Head of caudate nucleus (tissue), 42 donors: ENCODE measurements at regions not wholly inside any gene's neighbourhood (a gene's known extent, or its start where the extent isn't known, plus 50 kb on each side); places are given as distances from the start of the nearest gene placed in this dataset.
"Not testable (repeated sequence)": the region's sequence is repeated elsewhere in the genome, so short reads cannot be mapped to it uniquely, and the experiment has no call there.

Source experiments
- DNase-seq, 42 donors: peaks; one replicate each; pipeline versions ENCODE4 v3.0.0 to v3.0.0-alpha.2; 2020 to 2021; ENCODE audit warnings: mixed read lengths in 7 of 42
- intact Hi-C: fragments of 100-400 bp; cut with DNase I; formaldehyde crosslinking; loops from one replicate; pipeline ENCODE4 v1.15.0; 2022

DNA sequence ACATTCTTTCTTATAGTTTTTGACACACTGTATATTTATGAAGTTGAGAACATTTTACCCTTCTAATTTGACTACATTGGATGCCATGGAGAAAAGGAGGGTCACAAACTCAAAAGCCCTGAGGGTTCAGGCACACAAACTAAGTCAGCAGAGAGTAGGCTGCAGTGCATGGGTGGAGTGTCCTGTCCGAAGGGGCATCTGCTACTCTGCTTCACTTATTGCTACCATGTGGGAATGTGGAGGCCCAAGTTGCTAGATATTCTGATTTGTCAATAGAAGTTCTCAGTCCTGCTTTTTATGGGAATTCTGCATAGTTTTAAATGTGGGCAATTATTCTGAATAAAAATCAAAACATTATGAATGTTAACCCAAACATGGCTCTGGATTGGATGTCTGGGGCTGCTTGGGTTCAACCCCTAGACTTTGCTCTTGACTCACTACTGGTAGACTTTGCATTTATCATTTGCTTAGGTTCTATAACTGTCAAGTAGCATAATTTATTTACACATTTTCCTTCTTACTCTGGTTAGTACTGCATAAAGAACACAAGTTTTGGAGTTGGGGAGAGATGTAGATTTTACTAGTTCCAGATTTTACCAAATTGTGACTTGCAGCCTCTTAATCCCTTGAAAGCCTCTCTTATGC lies 255.1 kb downstream of the SPRY1 start:
- intact Hi-C loops: loop anchor here (10.0 kb wide), 1 partner anchor 257 kb away; the partner anchor contains the start of gene SPRY1
- no peak for DNase-seq

DNA sequence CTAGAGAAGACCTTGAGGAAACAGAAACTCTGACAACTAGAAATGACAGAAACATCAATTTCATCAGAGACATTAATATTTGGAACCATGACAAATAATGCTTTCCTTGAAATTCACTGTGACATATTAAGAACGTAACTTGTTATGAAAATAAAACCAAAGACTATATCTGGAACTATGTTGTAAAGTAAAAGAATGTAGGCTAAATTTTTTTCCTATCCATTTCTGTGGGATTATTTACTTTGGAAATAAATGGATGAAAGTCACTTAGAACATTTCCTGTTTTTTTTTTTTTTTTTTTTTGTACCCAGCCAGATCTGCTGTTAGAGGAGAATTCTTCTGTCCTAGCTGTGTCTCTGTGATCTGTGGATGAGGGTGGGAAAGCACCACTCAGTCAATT lies 255.9 kb downstream of the SPRY1 start:
- intact Hi-C loops: loop anchor here (10.0 kb wide), 1 partner anchor 258 kb away; the partner anchor contains the start of gene SPRY1
- DNase-seq: no peak

DNA sequence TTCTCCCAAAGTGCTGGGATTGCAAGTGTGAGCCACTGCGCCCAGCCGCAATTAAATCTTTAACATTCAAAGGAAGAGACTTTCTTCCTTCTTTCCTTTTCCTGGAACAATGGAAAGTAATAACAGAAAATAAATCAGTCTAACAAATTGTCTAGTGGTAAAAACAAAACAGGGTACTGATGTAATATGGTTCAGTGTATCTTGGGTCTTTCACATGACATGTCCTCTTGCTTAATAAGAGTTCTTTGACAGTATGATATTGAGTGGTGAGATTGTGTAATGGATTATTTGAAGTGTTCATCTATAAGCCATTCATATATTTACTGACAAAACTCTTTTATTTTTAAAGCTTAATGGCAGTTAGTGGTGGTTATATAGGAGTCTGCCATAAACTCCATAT lies 256.6 kb downstream of the SPRY1 start:
- DNase-seq: no peak
- intact Hi-C loops: loop anchor here (10.0 kb wide), 1 partner anchor 258 kb away; the partner anchor contains the start of gene SPRY1

DNA sequence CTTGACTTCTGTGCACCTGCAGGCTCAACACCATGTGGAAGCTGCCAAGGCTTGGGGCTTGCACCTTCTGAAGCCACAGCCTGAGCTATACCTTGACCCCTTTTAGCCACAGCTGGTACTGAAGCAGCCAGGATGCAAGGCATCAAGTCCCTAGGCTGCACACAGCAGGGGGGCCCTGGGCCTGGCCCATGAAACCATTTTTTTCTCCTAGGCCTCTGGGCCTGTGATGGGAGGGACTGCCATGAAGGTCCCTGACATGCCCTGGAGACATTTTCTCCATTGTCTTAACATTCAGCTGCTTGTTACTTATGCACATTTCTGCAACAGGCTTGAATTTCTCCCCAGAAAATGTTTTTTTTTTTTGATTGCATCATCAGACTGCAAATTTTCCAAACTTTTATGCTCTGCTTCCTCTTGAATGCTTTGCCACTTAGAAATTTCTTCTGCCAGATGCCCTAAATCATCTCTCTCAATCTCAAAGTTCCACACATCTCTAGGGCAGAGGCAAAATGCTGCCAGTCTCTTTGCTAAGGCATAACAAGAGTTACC lies 260.2 kb downstream of the SPRY1 start:
- not testable (repeated sequence) for DNase-seq
- intact Hi-C loops: loop anchor here (10.0 kb wide), 1 partner anchor 262 kb away; the partner anchor contains the start of gene SPRY1

DNA sequence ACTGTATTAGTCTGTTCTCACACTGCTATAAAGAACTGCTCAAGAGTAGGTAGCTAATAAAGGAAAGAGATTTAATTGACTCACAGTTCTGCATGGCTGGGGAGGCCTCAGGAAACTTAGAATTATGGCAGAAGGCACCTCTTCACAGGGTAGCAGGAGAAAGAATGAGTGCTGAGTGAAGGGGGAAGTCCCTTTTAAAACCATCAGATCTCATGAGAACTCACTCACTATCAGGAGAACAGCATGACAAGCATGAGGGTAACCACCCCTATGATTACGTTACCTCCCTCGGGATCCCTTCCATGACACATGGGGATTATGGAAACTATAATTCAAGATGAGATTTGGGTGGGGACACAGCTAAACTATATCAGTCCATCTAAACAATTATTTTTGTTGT lies 261.0 kb downstream of the SPRY1 start:
- not testable (repeated sequence) for DNase-seq
- intact Hi-C loops: loop anchor here (10.0 kb wide), 1 partner anchor 263 kb away; the partner anchor contains the start of gene SPRY1

DNA sequence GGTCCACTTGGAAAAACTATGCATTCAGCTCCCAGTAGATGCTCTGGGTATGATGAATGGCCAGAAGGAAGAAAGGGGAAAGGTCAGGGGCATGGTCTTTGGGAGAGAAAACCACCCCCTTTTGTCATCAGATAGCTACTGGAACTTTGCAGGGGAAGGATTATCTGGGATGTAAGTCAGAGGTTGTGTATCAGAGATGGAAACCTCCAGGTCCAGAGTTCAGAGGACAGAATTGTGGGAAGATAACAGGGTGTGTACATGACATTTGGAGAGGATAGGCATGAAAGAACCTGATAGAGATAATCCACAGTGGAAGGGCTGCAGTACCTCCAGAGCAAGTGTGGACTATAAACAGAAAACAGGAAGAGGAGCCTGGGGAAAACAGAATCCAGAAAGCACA lies 262.7 kb downstream of the SPRY1 start:
- DNase-seq: no peak
- intact Hi-C loops: loop anchor here (10.0 kb wide), 1 partner anchor 264 kb away; the partner anchor contains the start of gene SPRY1

DNA sequence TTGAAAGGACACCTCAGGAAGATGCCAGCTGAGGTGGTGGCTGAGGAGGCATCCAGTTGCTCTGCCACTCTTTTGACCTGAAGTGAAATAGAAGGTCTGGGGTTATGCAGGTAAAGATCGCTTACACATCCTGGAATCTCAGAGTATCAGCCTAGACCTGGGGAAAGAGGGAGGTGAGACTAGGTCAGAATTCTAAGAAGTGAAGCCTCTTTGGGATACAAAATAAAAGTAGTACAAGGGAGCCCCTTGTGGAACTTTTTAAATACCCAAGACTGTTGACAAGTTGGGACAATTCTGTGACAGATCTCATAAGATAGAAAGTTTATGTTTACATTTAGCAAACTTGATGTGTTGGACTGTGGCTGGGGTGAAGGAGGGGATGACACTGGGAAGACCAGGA lies 263.1 kb downstream of the SPRY1 start:
- intact Hi-C loops: loop anchor here (10.0 kb wide), 1 partner anchor 265 kb away; the partner anchor contains the start of gene SPRY1
- DNase-seq: no peak

DNA sequence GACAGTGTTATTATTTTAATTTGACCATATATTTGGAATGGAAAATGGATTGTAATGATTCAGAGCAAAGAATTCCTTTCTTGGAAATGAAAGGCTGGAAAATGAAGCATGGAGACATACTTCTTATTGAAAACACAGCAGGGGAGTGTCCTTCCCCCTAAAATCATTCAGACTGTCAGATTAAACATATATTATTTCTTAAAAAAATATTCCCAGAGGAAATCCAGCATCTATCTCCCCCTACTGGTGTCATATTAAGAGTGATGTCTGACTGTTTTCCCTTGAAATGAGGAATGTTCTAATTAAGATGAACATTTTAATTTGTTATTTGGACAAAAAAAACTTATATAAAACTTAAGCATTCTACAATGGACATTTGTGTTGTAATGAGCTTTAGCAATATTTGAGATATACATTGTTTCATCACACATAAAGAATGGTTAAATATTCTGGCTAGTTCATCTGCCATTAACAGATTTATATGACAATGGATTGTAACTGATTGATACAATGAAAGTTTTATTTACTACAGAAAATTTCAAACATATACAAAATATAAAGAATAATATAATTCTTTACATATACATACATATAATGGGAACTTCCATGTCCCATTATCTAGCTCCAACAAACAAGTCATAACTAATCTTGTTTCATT lies 264.6 kb downstream of the SPRY1 start:
- intact Hi-C loops: no loop called here
- DNase-seq: no peak

DNA sequence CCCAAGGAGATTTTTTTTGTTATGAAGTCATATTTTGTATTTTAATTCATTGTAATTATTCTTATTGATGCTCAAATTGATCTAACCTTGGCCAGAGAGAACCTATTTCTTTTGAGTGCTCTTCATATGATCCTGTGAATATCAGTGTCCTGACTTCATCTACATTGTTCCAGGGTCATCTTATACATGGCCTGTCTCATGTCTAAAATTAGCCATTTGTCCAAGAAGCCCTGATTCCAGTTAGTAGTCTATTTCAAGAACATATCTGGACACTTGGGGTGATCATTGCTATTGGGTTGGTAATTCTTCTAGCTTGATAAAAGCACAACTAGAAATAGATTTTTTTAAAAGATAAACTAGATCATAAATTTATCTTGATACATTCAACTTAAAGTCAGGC lies 266.2 kb downstream of the SPRY1 start:
- DNase-seq: no peak
- intact Hi-C loops: no loop called here

DNA sequence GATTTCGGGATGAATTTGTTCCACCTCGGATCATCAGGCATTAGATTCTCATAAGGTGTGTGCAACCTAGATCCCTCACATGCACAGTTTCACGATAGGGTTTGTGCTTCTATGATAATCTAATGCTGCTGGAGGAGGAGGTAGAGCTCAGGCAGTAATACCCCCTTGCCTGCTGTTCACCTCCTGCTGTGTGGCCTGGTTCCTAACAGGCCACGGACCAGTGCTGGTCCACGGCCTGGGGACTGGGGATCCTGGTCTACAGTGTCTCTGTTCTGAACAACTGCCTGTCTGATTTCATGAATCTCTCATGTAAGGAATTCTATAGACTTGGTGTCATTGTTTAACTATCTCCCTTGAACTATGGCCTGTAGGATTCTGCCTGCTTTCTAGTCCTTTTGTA lies 269.9 kb downstream of the SPRY1 start:
- no peak for DNase-seq
- intact Hi-C loops: no loop called here

DNA sequence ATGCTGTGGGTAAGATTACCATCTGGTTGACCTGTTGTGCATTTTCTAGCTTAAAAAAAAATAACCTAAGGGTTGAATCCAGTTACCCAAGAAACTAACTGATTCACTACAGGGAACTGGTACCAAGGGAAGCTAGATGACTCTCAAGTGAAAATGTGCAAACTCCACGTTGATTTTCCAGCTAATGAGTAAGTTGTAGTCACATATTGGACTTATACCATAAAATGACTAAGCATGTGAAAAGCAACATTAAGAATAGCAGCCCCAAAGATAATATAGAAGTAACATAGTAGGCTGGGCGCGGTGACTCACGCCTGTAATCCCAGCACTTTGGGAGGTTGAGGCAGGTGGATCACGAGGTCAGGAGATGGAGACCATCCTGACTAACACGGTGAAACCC lies 270.9 kb downstream of the SPRY1 start:
- intact Hi-C loops: no loop called here
- DNase-seq: no peak

DNA sequence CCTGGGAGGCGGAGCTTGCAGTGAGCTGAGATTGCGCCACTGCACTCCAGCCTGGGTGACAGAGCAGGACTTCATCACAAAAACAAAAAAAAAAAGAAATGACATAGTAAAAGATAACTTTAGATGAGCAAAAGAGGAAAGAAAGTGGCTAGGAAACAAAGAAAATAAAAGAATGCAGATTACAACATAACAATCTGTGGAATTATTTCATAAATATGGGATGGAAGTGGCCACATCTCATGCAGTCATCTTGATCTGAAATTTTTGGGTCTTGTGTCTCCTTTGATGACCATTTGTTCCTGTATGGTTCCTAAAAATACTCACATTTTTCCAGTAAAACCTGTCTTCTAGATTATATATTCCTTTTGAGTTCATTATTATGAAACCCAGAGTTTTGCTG lies 271.4 kb downstream of the SPRY1 start:
- no peak for DNase-seq
- intact Hi-C loops: no loop called here

DNA sequence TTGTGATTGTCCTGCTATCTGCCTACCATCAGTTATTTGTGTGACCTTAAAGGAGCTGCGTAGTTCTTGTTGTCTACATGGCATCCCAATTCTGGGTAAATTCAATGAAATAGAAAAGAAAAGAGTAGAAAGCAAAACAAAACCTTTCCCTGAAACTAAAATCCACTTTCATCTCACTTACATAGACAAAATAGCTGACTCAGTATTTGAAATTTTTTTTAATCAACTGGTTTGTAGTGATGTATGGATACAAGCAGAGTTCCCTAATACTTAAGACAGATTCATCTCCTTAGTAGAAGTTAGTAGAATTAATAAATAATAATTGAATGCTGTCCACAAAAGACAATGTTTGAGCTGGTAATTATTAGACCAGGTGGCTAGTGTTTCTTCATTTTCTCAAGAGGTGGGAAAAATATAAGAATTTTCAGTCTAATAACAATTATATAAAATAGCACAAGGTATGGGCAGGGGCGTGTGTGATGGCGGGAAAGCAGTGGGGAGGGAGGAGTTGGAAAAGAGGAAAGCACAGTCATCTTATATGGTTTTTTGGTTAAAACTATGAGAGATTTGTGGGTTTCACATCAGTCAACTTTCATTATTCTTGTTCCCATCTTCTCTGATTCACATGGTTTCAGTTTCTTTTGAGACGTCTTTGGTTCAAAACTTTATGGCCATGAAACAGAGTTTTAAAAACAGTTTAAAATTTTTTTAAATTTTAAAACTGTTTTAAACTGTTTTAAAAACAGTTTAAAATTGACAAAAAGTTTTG lies 275.2 kb downstream of the SPRY1 start:
- intact Hi-C loops: no loop called here

DNA sequence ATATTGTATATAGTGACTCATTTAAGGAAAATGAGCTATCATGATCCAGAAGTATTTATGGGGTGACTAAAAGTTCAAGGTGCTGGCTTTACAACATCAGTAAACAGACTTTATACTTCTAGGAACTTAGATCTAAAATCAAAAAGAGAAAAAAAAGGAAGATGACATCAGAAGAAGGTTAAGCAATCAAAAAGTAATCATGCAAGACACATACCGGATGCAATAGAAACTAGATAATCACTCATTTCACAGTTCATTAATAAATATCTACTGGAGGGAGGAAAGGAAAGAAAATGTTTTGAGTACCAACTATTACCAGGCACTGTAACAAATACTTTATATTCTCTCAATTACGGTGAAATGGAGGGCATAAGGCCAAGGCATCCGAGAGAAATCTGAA lies 276.4 kb downstream of the SPRY1 start:
- no peak for DNase-seq
- intact Hi-C loops: no loop called here

More for the DNA sequence above, 275.2 kb downstream of the SPRY1 start:
- no peak for DNase-seq

DNA sequence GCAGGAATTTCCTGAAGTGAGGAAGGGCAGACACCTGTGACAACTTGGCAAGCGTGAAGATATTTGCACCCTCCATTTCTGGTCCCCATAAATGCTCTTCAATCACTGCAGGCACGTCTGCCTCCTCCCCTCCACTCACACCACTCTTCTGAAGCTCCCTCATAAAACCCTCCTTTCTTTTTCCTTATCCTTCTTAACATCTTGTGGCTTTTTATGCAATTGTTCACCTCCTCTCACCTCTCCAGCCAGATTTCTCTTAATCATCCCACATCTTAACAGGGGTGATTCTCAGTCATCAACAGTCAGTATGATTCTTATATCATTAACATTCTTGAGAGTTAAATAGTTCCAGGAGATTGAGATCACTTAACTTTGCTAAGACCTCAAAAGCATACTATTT lies 277.4 kb downstream of the SPRY1 start:
- no peak for DNase-seq
- intact Hi-C loops: no loop called here

DNA sequence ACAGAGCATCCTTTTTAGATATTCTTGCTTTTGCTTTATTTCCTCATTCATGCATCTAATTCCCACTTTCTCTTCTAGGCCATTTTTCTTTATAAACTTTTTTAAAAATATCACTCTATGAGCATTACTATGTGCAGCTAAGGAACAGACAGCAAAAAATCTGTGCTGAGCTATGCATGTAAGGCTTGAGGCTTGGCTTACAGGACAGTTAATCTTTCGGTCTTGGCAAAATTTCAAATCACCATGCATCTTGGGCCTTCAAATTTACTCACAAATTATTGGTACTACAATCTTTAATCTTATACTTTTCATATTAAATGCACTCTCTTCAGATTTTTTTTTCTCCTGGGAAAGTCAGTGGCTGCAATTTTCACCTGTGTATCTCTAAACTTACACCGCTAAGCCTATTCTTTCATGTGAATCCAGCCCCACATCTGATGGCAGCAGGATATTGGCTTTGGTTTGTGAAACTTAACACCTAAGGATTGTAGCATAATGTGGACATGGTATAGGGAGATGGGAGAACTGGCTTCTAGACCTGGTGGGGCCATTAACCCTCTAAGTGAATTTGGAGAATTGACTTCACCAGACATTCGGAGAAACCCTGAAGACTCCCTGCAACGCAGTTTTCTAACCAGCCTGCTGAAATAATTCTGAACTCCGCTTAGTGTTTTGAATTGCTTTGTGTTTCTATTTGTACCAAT lies 278.3 kb downstream of the SPRY1 start:
- no peak for DNase-seq
- intact Hi-C loops: no loop called here

DNA sequence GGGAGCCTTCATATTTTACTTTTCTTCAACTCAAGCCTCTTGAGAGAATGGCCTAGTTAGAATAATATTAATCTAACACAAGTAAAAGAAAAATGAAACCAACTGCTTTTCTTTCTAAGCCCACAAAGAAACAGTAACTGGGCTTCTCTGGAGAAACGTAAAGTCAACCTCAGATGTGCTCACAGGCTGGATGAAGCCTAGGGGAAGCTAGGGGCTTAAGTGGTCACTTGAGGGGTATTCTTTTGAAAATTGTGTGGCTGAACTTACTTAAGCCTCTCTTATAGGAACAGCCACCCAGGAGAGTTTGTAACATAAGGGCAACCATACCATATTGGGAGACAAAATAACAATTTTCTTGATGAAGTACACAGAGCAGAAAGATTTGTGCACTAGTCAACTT lies 279.0 kb downstream of the SPRY1 start:
- intact Hi-C loops: no loop called here
- DNase-seq: no peak

DNA sequence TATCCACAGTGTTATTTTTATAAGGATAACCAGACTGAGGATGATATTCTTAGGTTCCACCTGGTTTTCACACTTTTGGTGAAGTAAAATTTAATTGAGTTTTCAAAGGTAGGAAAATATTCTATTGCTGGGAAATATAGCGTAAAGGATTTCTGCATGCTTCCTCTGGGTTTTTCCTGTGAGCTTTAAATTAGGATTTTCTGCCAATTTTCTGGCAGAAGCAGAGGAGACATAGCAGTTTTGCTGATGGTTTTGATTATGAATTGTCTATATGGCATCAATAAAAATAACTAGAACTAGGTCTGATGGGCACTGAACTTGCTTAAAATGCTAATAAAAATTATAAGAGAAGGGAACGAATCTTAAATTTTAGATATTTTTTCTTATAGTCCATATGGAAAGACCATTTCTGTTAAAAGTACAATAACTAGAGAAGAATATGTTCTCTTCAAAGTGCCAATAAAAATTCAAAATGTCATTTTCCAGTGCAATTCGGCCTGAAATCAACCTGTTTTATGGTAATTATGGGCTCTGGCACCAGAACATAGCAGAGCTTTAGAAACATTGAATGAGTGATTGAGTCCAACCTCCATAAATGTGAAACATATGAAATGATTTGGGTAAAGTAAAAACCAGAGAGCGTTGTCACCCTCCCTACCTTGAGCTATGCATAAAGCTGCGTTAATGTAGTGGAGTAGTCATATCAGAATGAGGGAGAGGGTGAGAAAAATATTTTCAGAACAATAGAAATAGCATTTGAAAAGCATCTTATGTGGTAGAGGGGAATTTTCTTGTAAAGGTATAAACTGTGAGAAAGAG lies 279.7 kb downstream of the SPRY1 start:
- intact Hi-C loops: no loop called here
- no peak for DNase-seq
